ENCODE measurements at regions not wholly inside any gene's neighbourhood (a gene's known extent, or its start where the extent isn't known, plus 50 kb on each side); places are given as distances from the start of the nearest gene placed in this dataset.

GRCh38 chr13:84460989-84461388, 578.7 kb upstream of the SLITRK1 start:
- H3K4me1 ChIP-seq (ENCODE audit: control insufficient read depth, insufficient read depth, low read length), result no peaks in the 10 kb centered on the region
- no peaks in the 10 kb centered on the region for H3K27me3 ChIP-seq (ENCODE audit: control insufficient read depth in 1 of 2, insufficient read depth in 2 of 2, low read length in 2 of 2)

GRCh38 chr13:84455143-84455905, 573.0 kb upstream of the SLITRK1 start:
- H3K4me3 ChIP-seq (ENCODE audit: low read length in 2 of 2), result no peak overlapping the region
- no peak overlapping the region for H3K27ac ChIP-seq (ENCODE audit: low read length)
- no peaks in the 10 kb centered on the region for H3K27me3 ChIP-seq (ENCODE audit: control insufficient read depth in 1 of 2, insufficient read depth in 2 of 2, low read length in 2 of 2)
- H3K9ac ChIP-seq (ENCODE audit: low read length in 2 of 2), result no peak overlapping the region
- H3K9me3 ChIP-seq (ENCODE audit: control insufficient read depth in 2 of 2, low read length in 2 of 2), result no peaks in the 10 kb centered on the region
- no peaks in the 10 kb centered on the region for H3K36me3 ChIP-seq (ENCODE audit: control insufficient read depth in 2 of 2, insufficient read depth in 2 of 2, low read length in 2 of 2)
- no peaks in the 10 kb centered on the region for H3K4me1 ChIP-seq (ENCODE audit: control insufficient read depth, insufficient read depth, low read length)

More at GRCh38 chr13:84460989-84461388, 578.7 kb upstream of the SLITRK1 start:
- Histone ChIP-seq H3K4me3 (ENCODE audit: low read length in 2 of 2) (no peak overlapping the region), H3K36me3 (ENCODE audit: control insufficient read depth in 2 of 2, insufficient read depth in 2 of 2, low read length in 2 of 2) (no peaks in the 10 kb centered on the region), H3K27ac (ENCODE audit: low read length) (no peak overlapping the region), H3K9ac (ENCODE audit: low read length in 2 of 2) (no peak overlapping the region), H3K9me3 (ENCODE audit: control insufficient read depth in 2 of 2, low read length in 2 of 2) (no peaks in the 10 kb centered on the region)

- H3K27me3 ChIP-seq (ENCODE audit: control insufficient read depth in 1 of 2, insufficient read depth in 2 of 2, low read length in 2 of 2), result no peaks in the 10 kb centered on the region
- peaks cover 0 to 2% of the 10 kb centered on the region in 2 donors for H3K9me3 ChIP-seq (ENCODE audit: control insufficient read depth in 2 of 2, low read length in 2 of 2)
- H3K9ac ChIP-seq (ENCODE audit: low read length in 2 of 2), result no peak overlapping the region
- no peaks in the 10 kb centered on the region for H3K36me3 ChIP-seq (ENCODE audit: control insufficient read depth in 2 of 2, insufficient read depth in 2 of 2, low read length in 2 of 2)
- H3K4me1 ChIP-seq (ENCODE audit: control insufficient read depth, insufficient read depth, low read length), result no peaks in the 10 kb centered on the region
- H3K4me3 ChIP-seq (ENCODE audit: low read length in 2 of 2), result no peak overlapping the region
- no peak overlapping the region for H3K27ac ChIP-seq (ENCODE audit: low read length)
Measured at GRCh38 chr13:84447640-84447978, 565.3 kb upstream of the SLITRK1 start.

DNA sequence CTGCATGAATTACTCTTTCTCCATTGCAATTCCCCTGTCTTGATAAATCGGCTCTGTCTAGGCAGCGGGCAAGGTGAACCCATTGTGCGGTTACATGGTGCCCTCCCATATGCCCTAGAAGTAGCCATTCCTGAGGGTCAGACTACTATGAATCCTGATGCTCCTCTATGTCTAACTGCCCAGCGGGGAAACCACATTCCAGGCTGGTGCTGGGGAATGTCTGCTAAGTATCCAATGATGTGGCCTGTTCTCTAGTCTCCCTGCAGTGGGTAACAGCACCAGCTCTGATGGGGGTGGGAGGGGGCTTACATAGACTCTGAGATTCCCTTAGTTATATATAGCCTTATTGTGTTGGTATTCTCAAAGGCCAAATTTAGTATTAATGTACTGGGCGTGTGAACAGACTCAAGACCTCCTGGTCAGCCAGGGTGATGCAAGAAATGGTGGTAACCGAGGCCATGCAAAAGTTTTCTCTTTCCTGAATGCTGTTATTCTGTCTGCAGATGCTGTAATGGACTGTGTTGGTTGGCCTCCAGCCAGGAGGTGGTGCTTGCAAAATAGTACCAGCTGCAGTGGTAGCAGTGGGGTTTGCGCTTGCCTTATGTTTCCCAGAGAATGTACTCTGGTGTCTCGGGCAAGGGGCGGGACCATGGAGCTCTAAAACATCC, 564.8 kb upstream of the SLITRK1 start:
- Histone ChIP-seq H3K27ac (ENCODE audit: low read length) (no peak overlapping the region), H3K27me3 (ENCODE audit: control insufficient read depth in 1 of 2, insufficient read depth in 2 of 2, low read length in 2 of 2) (no peaks in the 10 kb centered on the region), H3K4me3 (ENCODE audit: low read length in 2 of 2) (no peak overlapping the region), H3K9me3 (ENCODE audit: control insufficient read depth in 2 of 2, low read length in 2 of 2) (peaks cover 0 to 2% of the 10 kb centered on the region in 2 donors), H3K4me1 (ENCODE audit: control insufficient read depth, insufficient read depth, low read length) (no peaks in the 10 kb centered on the region), H3K9ac (ENCODE audit: low read length in 2 of 2) (no peak overlapping the region), H3K36me3 (ENCODE audit: control insufficient read depth in 2 of 2, insufficient read depth in 2 of 2, low read length in 2 of 2) (no peaks in the 10 kb centered on the region)

DNA sequence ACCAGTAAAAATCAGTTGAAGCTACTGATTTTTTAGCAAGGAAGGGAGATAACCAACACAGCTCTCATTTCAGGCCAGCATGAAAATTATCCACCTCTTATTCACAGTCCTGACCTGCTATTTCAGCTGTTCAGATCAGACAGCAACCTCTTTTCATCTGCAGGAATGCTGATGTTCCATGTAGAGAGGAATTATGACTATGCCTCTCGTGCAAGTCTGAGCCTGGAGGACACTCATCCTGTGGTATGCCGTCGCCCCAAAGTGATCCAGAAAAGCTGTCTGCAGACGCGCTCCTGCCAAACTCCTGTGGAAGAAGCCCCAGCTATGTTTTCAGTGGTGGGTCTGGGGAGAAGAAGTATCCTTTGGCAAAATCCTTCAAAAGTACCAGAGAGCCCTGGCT, 563.5 kb upstream of the SLITRK1 start:
- H3K9ac ChIP-seq (ENCODE audit: low read length in 2 of 2), result no peak overlapping the region
- H3K36me3 ChIP-seq (ENCODE audit: control insufficient read depth in 2 of 2, insufficient read depth in 2 of 2, low read length in 2 of 2), result no peaks in the 10 kb centered on the region
- no peak overlapping the region for H3K4me3 ChIP-seq (ENCODE audit: low read length in 2 of 2)
- H3K27me3 ChIP-seq (ENCODE audit: control insufficient read depth in 1 of 2, insufficient read depth in 2 of 2, low read length in 2 of 2), result no peaks in the 10 kb centered on the region
- H3K27ac ChIP-seq (ENCODE audit: low read length), result no peak overlapping the region
- no peaks in the 10 kb centered on the region for H3K4me1 ChIP-seq (ENCODE audit: control insufficient read depth, insufficient read depth, low read length)
- peaks cover 0 to 2% of the 10 kb centered on the region in 2 donors for H3K9me3 ChIP-seq (ENCODE audit: control insufficient read depth in 2 of 2, low read length in 2 of 2)

DNA sequence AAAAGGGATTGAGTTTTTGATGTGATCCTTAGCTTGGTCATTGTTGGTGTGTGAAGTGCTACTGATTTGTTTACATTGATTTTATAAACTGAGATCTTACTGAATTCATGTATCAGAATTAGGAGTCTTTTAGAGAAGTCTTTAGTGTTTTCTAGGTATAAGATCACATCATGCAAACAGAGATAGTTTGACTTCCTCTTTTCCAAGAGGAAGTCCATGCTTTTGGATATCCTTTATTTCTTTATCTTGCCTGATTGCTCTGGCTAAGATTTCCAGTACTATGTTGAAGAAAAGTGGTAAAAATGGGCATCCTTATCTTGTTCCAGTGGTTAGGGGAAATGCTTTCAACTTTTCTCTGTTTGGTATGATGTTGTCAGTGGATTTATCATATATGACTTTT, 561.2 kb upstream of the SLITRK1 start:
- Histone ChIP-seq H3K4me3 (ENCODE audit: low read length in 2 of 2) (no peak overlapping the region), H3K27me3 (ENCODE audit: control insufficient read depth in 1 of 2, insufficient read depth in 2 of 2, low read length in 2 of 2) (no peaks in the 10 kb centered on the region), H3K9ac (ENCODE audit: low read length in 2 of 2) (no peak overlapping the region), H3K27ac (ENCODE audit: low read length) (no peak overlapping the region), H3K4me1 (ENCODE audit: control insufficient read depth, insufficient read depth, low read length) (no peaks in the 10 kb centered on the region), H3K9me3 (ENCODE audit: control insufficient read depth in 2 of 2, low read length in 2 of 2) (peaks cover 0 to 2% of the 10 kb centered on the region in 2 donors), H3K36me3 (ENCODE audit: control insufficient read depth in 2 of 2, insufficient read depth in 2 of 2, low read length in 2 of 2) (no peaks in the 10 kb centered on the region)

GRCh38 chr13:84439108-84439507, 556.8 kb upstream of the SLITRK1 start:
- no peaks in the 10 kb centered on the region for H3K27me3 ChIP-seq (ENCODE audit: control insufficient read depth in 1 of 2, insufficient read depth in 2 of 2, low read length in 2 of 2)
- no peak overlapping the region for H3K27ac ChIP-seq (ENCODE audit: low read length)
- H3K36me3 ChIP-seq (ENCODE audit: control insufficient read depth in 2 of 2, insufficient read depth in 2 of 2, low read length in 2 of 2), result no peaks in the 10 kb centered on the region
- H3K4me3 ChIP-seq (ENCODE audit: low read length in 2 of 2), result no peak overlapping the region
- no peaks in the 10 kb centered on the region for H3K9me3 ChIP-seq (ENCODE audit: control insufficient read depth in 2 of 2, low read length in 2 of 2)
- H3K4me1 ChIP-seq (ENCODE audit: control insufficient read depth, insufficient read depth, low read length), result no peaks in the 10 kb centered on the region
- no peak overlapping the region for H3K9ac ChIP-seq (ENCODE audit: low read length in 2 of 2)

DNA sequence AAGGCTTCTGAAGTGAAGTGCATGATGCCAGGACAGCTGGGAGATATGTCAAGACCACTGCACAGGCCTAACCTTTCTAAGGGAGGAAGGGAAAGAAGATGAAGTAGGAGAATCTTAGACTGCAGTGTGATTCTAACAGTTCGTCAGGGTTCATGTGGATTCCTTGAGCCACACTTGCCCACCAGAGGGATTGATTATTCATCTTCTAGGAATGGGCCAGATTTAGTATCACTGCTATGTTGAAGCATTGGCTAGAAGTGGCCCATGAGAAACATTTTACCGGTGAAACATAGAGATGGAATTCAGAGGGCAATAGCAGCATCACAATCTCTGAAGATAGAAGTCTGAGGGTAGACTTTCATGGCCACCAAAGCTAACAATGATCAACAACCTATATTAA, 550.8 kb upstream of the SLITRK1 start:
- no peak overlapping the region for H3K27ac ChIP-seq (ENCODE audit: low read length)
- H3K9ac ChIP-seq (ENCODE audit: low read length in 2 of 2), result no peak overlapping the region
- H3K27me3 ChIP-seq (ENCODE audit: control insufficient read depth in 1 of 2, insufficient read depth in 2 of 2, low read length in 2 of 2), result no peaks in the 10 kb centered on the region
- H3K9me3 ChIP-seq (ENCODE audit: control insufficient read depth in 2 of 2, low read length in 2 of 2), result no peaks in the 10 kb centered on the region
- no peak overlapping the region for H3K4me3 ChIP-seq (ENCODE audit: low read length in 2 of 2)
- no peaks in the 10 kb centered on the region for H3K4me1 ChIP-seq (ENCODE audit: control insufficient read depth, insufficient read depth, low read length)
- H3K36me3 ChIP-seq (ENCODE audit: control insufficient read depth in 2 of 2, insufficient read depth in 2 of 2, low read length in 2 of 2), result no peaks in the 10 kb centered on the region

DNA sequence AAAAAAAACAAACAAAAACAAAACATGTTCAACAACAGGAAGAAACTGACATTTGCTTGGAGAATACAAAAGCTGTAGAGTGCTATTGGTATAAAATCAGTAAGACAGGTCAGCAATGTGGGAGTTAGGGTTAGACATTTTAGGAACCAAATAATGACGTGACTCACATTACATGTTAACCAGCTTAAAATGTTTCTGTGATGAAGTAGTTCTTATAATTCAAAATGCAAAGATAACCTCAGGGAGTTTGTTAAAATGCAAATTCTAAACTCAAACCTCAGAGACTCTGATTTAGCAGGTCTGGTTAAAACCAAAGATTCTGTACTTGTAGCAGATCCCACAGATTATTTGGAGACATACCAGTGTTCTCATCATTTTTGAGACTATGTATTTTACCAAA, 549.4 kb upstream of the SLITRK1 start:
- no peak overlapping the region for H3K27ac ChIP-seq (ENCODE audit: low read length)
- H3K9me3 ChIP-seq (ENCODE audit: control insufficient read depth in 2 of 2, low read length in 2 of 2), result no peaks in the 10 kb centered on the region
- H3K4me1 ChIP-seq (ENCODE audit: control insufficient read depth, insufficient read depth, low read length), result no peaks in the 10 kb centered on the region
- H3K36me3 ChIP-seq (ENCODE audit: control insufficient read depth in 2 of 2, insufficient read depth in 2 of 2, low read length in 2 of 2), result no peaks in the 10 kb centered on the region
- no peak overlapping the region for H3K9ac ChIP-seq (ENCODE audit: low read length in 2 of 2)
- H3K4me3 ChIP-seq (ENCODE audit: low read length in 2 of 2), result no peak overlapping the region
- H3K27me3 ChIP-seq (ENCODE audit: control insufficient read depth in 1 of 2, insufficient read depth in 2 of 2, low read length in 2 of 2), result no peaks in the 10 kb centered on the region

GRCh38 chr13:84430446-84430845, 548.2 kb upstream of the SLITRK1 start:
- Histone ChIP-seq H3K4me1 (ENCODE audit: control insufficient read depth, insufficient read depth, low read length) (no peaks in the 10 kb centered on the region), H3K4me3 (ENCODE audit: low read length in 2 of 2) (no peak overlapping the region), H3K27ac (ENCODE audit: low read length) (no peak overlapping the region), H3K27me3 (ENCODE audit: control insufficient read depth in 1 of 2, insufficient read depth in 2 of 2, low read length in 2 of 2) (no peaks in the 10 kb centered on the region), H3K9ac (ENCODE audit: low read length in 2 of 2) (no peak overlapping the region), H3K9me3 (ENCODE audit: control insufficient read depth in 2 of 2, low read length in 2 of 2) (no peaks in the 10 kb centered on the region), H3K36me3 (ENCODE audit: control insufficient read depth in 2 of 2, insufficient read depth in 2 of 2, low read length in 2 of 2) (no peaks in the 10 kb centered on the region)

- Histone ChIP-seq H3K4me3 (ENCODE audit: low read length in 2 of 2) (no peak overlapping the region), H3K9me3 (ENCODE audit: control insufficient read depth in 2 of 2, low read length in 2 of 2) (no peaks in the 10 kb centered on the region), H3K27me3 (ENCODE audit: control insufficient read depth in 1 of 2, insufficient read depth in 2 of 2, low read length in 2 of 2) (no peaks in the 10 kb centered on the region), H3K4me1 (ENCODE audit: control insufficient read depth, insufficient read depth, low read length) (no peaks in the 10 kb centered on the region), H3K27ac (ENCODE audit: low read length) (no peak overlapping the region), H3K36me3 (ENCODE audit: control insufficient read depth in 2 of 2, insufficient read depth in 2 of 2, low read length in 2 of 2) (no peaks in the 10 kb centered on the region), H3K9ac (ENCODE audit: low read length in 2 of 2) (no peak overlapping the region)
Measured at GRCh38 chr13:84430015-84430414, 547.7 kb upstream of the SLITRK1 start.

Data from stomach smooth muscle (tissue), 2 donors.